SK-N-SH (cell line): ENCODE measurements at regions not wholly inside any gene's neighbourhood (a gene's known extent, or its start where the extent isn't known, plus 50 kb on each side); places are given as distances from the start of the nearest gene placed in this dataset.
A peak's percentile ranks its signal among the peaks of the same experiment; 100 is the strongest.

ENCODE experiments used
- CTCF ChIA-PET: fragments of 300-600, 350-600 bp; formaldehyde crosslinking; extraction: SDS; loops from one replicate; lab custom pipeline; 2021; lab: Yijun Ruan, JAX
- POLR2A ChIA-PET: fragments of 350-600 bp; sonication (Branson Sonifier 250); formaldehyde crosslinking; extraction: SDS; loops from one replicate; lab custom pipeline; 2020; ENCODE audit warnings: antibody characterized with exemption, inconsistent platforms; lab: Yijun Ruan, JAX
- DNase-seq: peaks from one replicate; pipeline ENCODE4 v3.0.0; 2012
- H2AFZ ChIP-seq: fragments of 200-600 bp; sonication (generic); 2 replicates; pipeline ENCODE4 v1.8.1; 2016; ENCODE audit warnings: antibody characterized with exemption, mild to moderate bottlenecking, low read depth
- H3F3A ChIP-seq: fragments of 200-600 bp; sonication (generic); replicated peaks from 2 replicates; pipeline ENCODE3; 2016; ENCODE audit warnings: antibody characterized with exemption, mild to moderate bottlenecking; ENCODE audit not compliant: insufficient read depth
- H3K27ac ChIP-seq, 2 experiments: fragments of 200-500 bp in 1 of 2; fragments of 200-600 bp in 1 of 2; sonication (Bioruptor generic) in 1 of 2; sonication (generic), shearing (Covaris generic) in 1 of 2; 2 replicates each; pipeline versions ENCODE4 v1.5.1 to v1.6.1; 2014 to 2016; ENCODE audit warnings: low read depth in 2 of 2, inconsistent platforms in 1 of 2, low read length in 1 of 2, mild to moderate bottlenecking in 1 of 2, mixed read lengths in 1 of 2
- H3K27me3 ChIP-seq: fragments of 200-600 bp; sonication (generic), shearing (Covaris generic); 2 replicates; pipeline ENCODE4 v1.6.1; 2016; ENCODE audit warnings: mixed run types; ENCODE audit not compliant: insufficient read depth
- H3K36me3 ChIP-seq, 2 experiments: fragments of 200-500 bp in 1 of 2; fragments of 200-600 bp in 1 of 2; sonication (Bioruptor generic) in 1 of 2; sonication (generic) in 1 of 2; replicated peaks in 1 of 2; 2 replicates each; pipeline versions ENCODE3 to v1.5.1; 2014 to 2016; ENCODE audit warnings: low read length in 1 of 2, mild to moderate bottlenecking in 1 of 2; ENCODE audit not compliant: insufficient read depth in 2 of 2, control insufficient read depth in 1 of 2
- H3K4me1 ChIP-seq, 2 experiments: fragments of 200-500 bp in 1 of 2; fragments of 200-600 bp in 1 of 2; sonication (Bioruptor generic) in 1 of 2; sonication (generic), shearing (Covaris generic) in 1 of 2; 2 replicates each; pipeline versions ENCODE4 v1.5.1 to v1.6.1; 2014 to 2016; ENCODE audit warnings: low read depth in 1 of 2, low read length in 1 of 2, mixed run types in 1 of 2; ENCODE audit not compliant: insufficient read depth in 2 of 2, control insufficient read depth in 1 of 2
- H3K4me2 ChIP-seq: fragments of 200-600 bp; sonication (generic), shearing (Covaris generic); 2 replicates; pipeline ENCODE4 v1.6.1; 2017; ENCODE audit warnings: mixed run types
- H3K4me3 ChIP-seq, 2 experiments: fragments of 200-500 bp in 1 of 2; fragments of 200-600 bp in 1 of 2; sonication (Bioruptor generic) in 1 of 2; sonication (generic), shearing (Covaris generic) in 1 of 2; 2 replicates each; pipeline versions ENCODE4 v1.5.1 to v1.8.1; 2014 to 2016; ENCODE audit warnings: low read depth in 2 of 2, inconsistent platforms in 1 of 2, low read length in 1 of 2, mild to moderate bottlenecking in 1 of 2, mixed read lengths in 1 of 2, moderate library complexity in 1 of 2
- H3K79me2 ChIP-seq: fragments of 200-600 bp; sonication (generic); 2 replicates; pipeline ENCODE4 v1.8.1; 2017; ENCODE audit warnings: mild to moderate bottlenecking; ENCODE audit not compliant: insufficient read depth
- H3K9ac ChIP-seq: fragments of 200-600 bp; sonication (generic); 2 replicates; pipeline ENCODE4 v1.6.1; 2017; ENCODE audit warnings: mixed run types
- H3K9me2 ChIP-seq: fragments of 200-600 bp; sonication (generic); 2 replicates; pipeline ENCODE4 v1.6.1; 2017; ENCODE audit warnings: mixed run types
- H3K9me3 ChIP-seq: fragments of 200-600 bp; sonication (generic); 2 replicates; pipeline ENCODE4 v1.6.1; 2017; ENCODE audit warnings: mixed run types, mild to moderate bottlenecking, moderate library complexity
- H4K20me1 ChIP-seq: fragments of 200-600 bp; sonication (generic); 2 replicates; pipeline ENCODE4 v1.6.1; 2017; ENCODE audit warnings: mild to moderate bottlenecking, mixed run types; ENCODE audit not compliant: insufficient read depth
- CTCF ChIP-seq: fragments of 200-600 bp; sonication (generic); IDR thresholded peaks from 2 replicates; pipeline ENCODE4 v1.6.1; 2017; ENCODE audit warnings: antibody characterized with exemption, mild to moderate bottlenecking, moderate library complexity
- EP300 ChIP-seq, 2 experiments: IDR thresholded peaks; 2 replicates each; pipeline versions ENCODE4 v1.4.0 to v1.6.1; 2012; ENCODE audit warnings: borderline replicate concordance in 1 of 2, low read depth in 1 of 2, low read length in 1 of 2
- FOSL2 ChIP-seq: IDR thresholded peaks from 2 replicates; pipeline ENCODE4 v1.4.0; 2012; ENCODE audit warnings: low read depth, mild to moderate bottlenecking, moderate library complexity, borderline replicate concordance
- FOXJ3 ChIP-seq: sonication (generic); formaldehyde crosslinking; IDR thresholded peaks from 2 replicates; pipeline ENCODE4 v1.5.1; 2020; ENCODE audit warnings: mild to moderate bottlenecking, missing genetic modification reagents
- GATA2 ChIP-seq: sonication (generic); formaldehyde crosslinking; IDR thresholded peaks from 2 replicates; pipeline ENCODE4 v1.5.0; 2020; ENCODE audit warnings: mild to moderate bottlenecking, missing genetic modification reagents
- IRF3 ChIP-seq: fragments of 150-350 bp; IDR thresholded peaks from 2 replicates; pipeline ENCODE4 v1.6.1; 2016; ENCODE audit warnings: mild to moderate bottlenecking, low read depth, low read length
- MAX ChIP-seq: IDR thresholded peaks from 2 replicates; pipeline ENCODE4 v1.4.0; 2012; ENCODE audit warnings: low read depth
- NRF1 ChIP-seq: IDR thresholded peaks from 2 replicates; pipeline ENCODE4 v1.6.1; 2012; ENCODE audit warnings: low read depth, mild to moderate bottlenecking, low read length
- RAD21 ChIP-seq: IDR thresholded peaks from 2 replicates; pipeline ENCODE4 v1.6.1; 2012; ENCODE audit warnings: mild to moderate bottlenecking, low read length
- SIN3A ChIP-seq: IDR thresholded peaks from 2 replicates; pipeline ENCODE4 v1.6.1; 2012; ENCODE audit warnings: low read depth, mild to moderate bottlenecking, low read length, moderate library complexity, borderline replicate concordance
- SMC3 ChIP-seq: IDR thresholded peaks from 2 replicates; pipeline ENCODE4 v1.6.1; 2012; ENCODE audit warnings: low read depth, low read length, improper control_type of control experiment
- YY1 ChIP-seq: IDR thresholded peaks from 2 replicates; pipeline ENCODE4 v1.4.0; 2012; ENCODE audit warnings: low read depth, mild to moderate bottlenecking
- whole genome bisulfite sequencing: methylation state at CpG from one replicate; pipeline ENCODE4 v1.1.6; 2017; ENCODE audit warnings: low lambda C conversion rate; 5-methylcytosine and 5-hydroxymethylcytosine counted together

DNA sequence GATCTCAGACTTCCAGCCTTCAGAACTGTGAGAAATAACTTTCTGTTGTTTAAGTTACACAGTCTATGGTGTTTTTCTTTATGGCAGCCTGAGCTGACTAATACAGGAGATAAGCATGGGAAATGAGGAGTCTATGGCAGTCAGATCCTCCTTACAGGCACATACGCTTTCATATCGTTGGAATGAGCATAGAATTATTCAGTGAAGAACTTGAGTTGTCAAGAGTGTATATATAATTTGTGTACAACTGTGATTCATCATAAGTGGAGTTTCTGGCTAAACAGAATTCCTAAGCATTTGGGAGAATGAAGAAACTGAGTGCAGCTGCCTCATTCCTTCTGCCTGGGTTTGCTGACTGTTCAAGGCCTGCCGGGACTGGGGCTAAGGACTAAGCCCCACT is 516.7 kb downstream of the ADRA2A start:
- WGBS, result 26% methylated on average over 3 of the region's 3 CpGs
- H3K9me3 ChIP-seq, result no peaks in the 10 kb centered on the region
- H3K27me3 ChIP-seq, result no peaks in the 10 kb centered on the region
- H3K9me2 ChIP-seq, result no peaks in the 10 kb centered on the region
- no peaks in the 10 kb centered on the region; a peak in 1 of 4 replicates for H3K4me1 ChIP-seq
- H2AFZ ChIP-seq, result no peak overlapping the region
- no peaks in the 10 kb centered on the region for H3K36me3 ChIP-seq
- DNase-seq, result no peak
- no peak overlapping the region for H3K4me3 ChIP-seq
- ChIA-PET CTCF (interaction anchor here (1.3 kb wide), 1 partner anchor 18 kb away, joined by 4 read pairs; no protein-coding TSS in a partner anchor), POLR2A (no interaction called here)
- H3K9ac ChIP-seq, result no peak overlapping the region
- H4K20me1 ChIP-seq, result no peaks in the 10 kb centered on the region
- no peak overlapping the region for H3K4me2 ChIP-seq
- H3K27ac ChIP-seq, result no peak overlapping the region
- no peaks in the 10 kb centered on the region for H3K79me2 ChIP-seq
- TF ChIP-seq FOSL2 (no peak), SIN3A (no peak)
- no peaks in the 10 kb centered on the region for H3F3A ChIP-seq

GRCh38 chr10:111595173-111595572 is 518.3 kb downstream of the ADRA2A start:
- CTCF ChIA-PET, result interaction anchor here (0.6 to 1.1 kb wide), 3 partner anchors 39 to 384 kb away, joined by 3 read pairs; no protein-coding TSS in a partner anchor

DNA sequence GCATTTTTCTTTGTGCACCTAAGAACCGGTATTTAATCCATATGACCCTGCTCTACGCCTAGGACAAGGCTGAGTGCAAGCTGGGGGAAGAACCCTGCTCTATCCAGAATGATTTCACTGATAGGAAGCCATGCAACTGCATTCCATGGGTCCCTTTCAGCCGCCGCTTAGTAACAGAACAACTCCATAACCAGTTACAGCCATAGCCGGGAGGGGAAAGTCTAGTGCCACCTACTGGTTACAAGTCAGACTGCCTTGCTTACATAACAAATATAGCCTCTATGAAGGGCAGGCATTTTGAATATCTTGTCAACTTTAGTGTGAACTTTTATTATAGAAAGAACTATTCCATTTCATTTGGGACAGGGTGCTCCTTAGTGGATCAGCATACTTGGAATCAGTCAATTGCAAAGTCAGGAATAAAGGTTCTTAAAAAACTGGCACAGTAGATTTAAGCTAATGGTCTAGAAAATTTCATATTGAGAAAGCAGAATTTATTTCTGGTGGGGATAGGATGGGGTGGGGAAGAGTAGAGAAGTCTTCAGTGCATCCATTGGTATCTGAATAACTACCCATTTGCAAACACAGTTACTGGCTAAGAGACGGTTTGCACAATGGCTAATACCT is 521.7 kb downstream of the ADRA2A start:
- no peak overlapping the region for H3K4me2 ChIP-seq
- CTCF ChIA-PET, result interaction anchor here (0.6 to 3.3 kb wide), 45 partner anchors 8 to 890 kb away, joined by 3 to 45 read pairs (median 3); partner anchors contain the start of gene ADRA2A
- TF ChIP-seq EP300 (IDR thresholded peaks at IDR 0.05; ENCODE audit: borderline replicate concordance in 1 of 2, low read depth in 1 of 2, low read length in 1 of 2) (no peak), MAX (no peak), GATA2 (CRISPR knock-in tag) (no peak), FOXJ3 (no peak), RAD21 (peak; percentile 78), CTCF (peak; percentile 58), IRF3 (no peak), SMC3 (peak; percentile 60; the same call in 1 of the 2 replicates), NRF1 (no peak)
- TF ChIP-seq, all 33 proteins: peak for 3
- Histone ChIP-seq H2AFZ (no peak overlapping the region), H3K9me2 (no peaks in the 10 kb centered on the region), H3K9ac (no peak overlapping the region), H3K36me3 (no peaks in the 10 kb centered on the region), H3K27ac (no peak overlapping the region), H3K9me3 (no peaks in the 10 kb centered on the region), H3F3A (no peaks in the 10 kb centered on the region), H3K4me1 (no peaks in the 10 kb centered on the region; a peak in 1 of 4 replicates), H4K20me1 (no peaks in the 10 kb centered on the region), H3K27me3 (no peaks in the 10 kb centered on the region), H3K79me2 (no peaks in the 10 kb centered on the region), H3K4me3 (peak overlapping the region in 1 of 2 experiments; percentile 29; a peak in 1 of 4 replicates)
- POLR2A ChIA-PET, result no interaction called here
- WGBS, result 25% methylated on average over 5 of the region's 6 CpGs
- peak; percentile 58 for DNase-seq

More at GRCh38 chr10:111595173-111595572, 518.3 kb downstream of the ADRA2A start:
- Histone ChIP-seq H3K9me3 (no peaks in the 10 kb centered on the region), H2AFZ (no peak overlapping the region), H3K9ac (no peak overlapping the region), H3K4me1 (no peaks in the 10 kb centered on the region; a peak in 1 of 4 replicates), H3K4me3 (no peak overlapping the region), H3K36me3 (no peaks in the 10 kb centered on the region), H3K27me3 (no peaks in the 10 kb centered on the region), H3K9me2 (no peaks in the 10 kb centered on the region), H4K20me1 (no peaks in the 10 kb centered on the region), H3K4me2 (no peak overlapping the region), H3K27ac (no peak overlapping the region), H3F3A (no peaks in the 10 kb centered on the region), H3K79me2 (no peaks in the 10 kb centered on the region)
- whole genome bisulfite sequencing, result 16% methylated on average over 3 of the region's 3 CpGs
- no peak for TF ChIP-seq FOXJ3
- no peak for TF ChIP-seq GATA2 (CRISPR knock-in tag)
- TF ChIP-seq MAX, result no peak
- no peak for TF ChIP-seq YY1
- no peak for TF ChIP-seq SMC3
- no peak for DNase-seq
- POLR2A ChIA-PET, result no interaction called here
